ENCODE measurements at regions not wholly inside any gene's neighbourhood (a gene's known extent, or its start where the extent isn't known, plus 50 kb on each side); places are given as distances from the start of the nearest gene placed in this dataset.
A peak's percentile ranks its signal among the peaks of the same experiment; 100 is the strongest.

DNA sequence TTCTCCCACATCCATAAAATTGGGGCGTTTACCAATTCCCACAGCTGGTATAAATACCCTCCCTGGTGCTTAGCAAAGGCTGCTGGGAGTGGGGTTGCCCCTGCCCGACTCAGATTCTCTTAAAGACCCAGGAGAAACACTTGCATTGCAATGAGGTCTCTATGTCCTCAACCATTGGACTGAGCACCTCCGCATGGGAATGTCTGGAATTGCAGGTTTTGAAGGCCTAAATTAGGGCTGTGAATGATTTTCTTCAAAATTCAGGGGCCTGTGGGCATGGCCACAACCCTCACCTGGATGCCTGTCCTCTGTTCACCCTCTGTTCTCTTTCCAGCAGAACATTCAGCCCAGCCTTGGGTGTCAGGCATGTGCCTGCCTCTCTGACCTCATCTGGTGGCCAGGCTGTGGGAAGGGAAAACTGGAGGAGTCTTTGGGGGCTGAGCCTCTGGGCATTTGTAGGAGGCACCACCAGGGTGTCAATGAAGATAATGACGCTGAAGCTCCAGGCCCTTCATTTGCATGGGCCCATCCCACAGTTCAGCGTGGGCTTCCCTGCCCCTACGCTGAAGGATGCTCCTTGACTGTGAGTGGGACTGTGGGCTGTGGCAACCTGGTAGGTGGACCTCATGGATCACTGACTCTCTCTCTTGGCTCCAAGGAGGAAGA lies 52.7 kb upstream of the MYEOV start:
- TF ChIP-seq, protein P1, sequence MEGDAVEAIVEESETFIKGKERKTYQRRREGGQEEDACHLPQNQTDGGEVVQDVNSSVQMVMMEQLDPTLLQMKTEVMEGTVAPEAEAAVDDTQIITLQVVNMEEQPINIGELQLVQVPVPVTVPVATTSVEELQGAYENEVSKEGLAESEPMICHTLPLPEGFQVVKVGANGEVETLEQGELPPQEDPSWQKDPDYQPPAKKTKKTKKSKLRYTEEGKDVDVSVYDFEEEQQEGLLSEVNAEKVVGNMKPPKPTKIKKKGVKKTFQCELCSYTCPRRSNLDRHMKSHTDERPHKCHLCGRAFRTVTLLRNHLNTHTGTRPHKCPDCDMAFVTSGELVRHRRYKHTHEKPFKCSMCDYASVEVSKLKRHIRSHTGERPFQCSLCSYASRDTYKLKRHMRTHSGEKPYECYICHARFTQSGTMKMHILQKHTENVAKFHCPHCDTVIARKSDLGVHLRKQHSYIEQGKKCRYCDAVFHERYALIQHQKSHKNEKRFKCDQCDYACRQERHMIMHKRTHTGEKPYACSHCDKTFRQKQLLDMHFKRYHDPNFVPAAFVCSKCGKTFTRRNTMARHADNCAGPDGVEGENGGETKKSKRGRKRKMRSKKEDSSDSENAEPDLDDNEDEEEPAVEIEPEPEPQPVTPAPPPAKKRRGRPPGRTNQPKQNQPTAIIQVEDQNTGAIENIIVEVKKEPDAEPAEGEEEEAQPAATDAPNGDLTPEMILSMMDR (IDR thresholded peaks at IDR 0.05; ENCODE audit: low read depth, low read length, poor library complexity, severe bottlenecking) = peak; percentile 7
- TF ChIP-seq EZH2phosphoT487 (IDR thresholded peaks at IDR 0.05; ENCODE audit: borderline replicate concordance, low read length) = no peak
